Ramos (cell line): ENCODE measurements at regions not wholly inside any gene's neighbourhood (a gene's known extent, or its start where the extent isn't known, plus 50 kb on each side); places are given as distances from the start of the nearest gene placed in this dataset.
"Not testable (repeated sequence)": the region's sequence is repeated elsewhere in the genome, so short reads cannot be mapped to it uniquely, and the experiment has no call there.

ENCODE experiments used
- in situ Hi-C: fragments of 300-500 bp; cut with MboI; formaldehyde crosslinking; loops from one replicate; pipeline ENCODE4 v1.14.3; 2022; ENCODE audit warnings: low sequenced_read_pairs; ENCODE audit not compliant: unreplicated experiment

GRCh38 chr6:137682658-137683057 is 184.4 kb upstream of the TNFAIP3 start:
- in situ Hi-C loops = not testable (repeated sequence)

- in situ Hi-C loops = no loop called here
These were observed 183.1 kb upstream of the TNFAIP3 start for GRCh38 chr6:137683916-137684315.

- in situ Hi-C loops = no loop called here
These were observed 181.2 kb upstream of the TNFAIP3 start for GRCh38 chr6:137685798-137686375.

- in situ Hi-C loops = no loop called here
These were observed 179.2 kb upstream of the TNFAIP3 start for GRCh38 chr6:137687818-137688217.

- in situ Hi-C loops = no loop called here
These were observed 178.7 kb upstream of the TNFAIP3 start for GRCh38 chr6:137688230-137688971.

- in situ Hi-C loops = no loop called here
These were observed 177.7 kb upstream of the TNFAIP3 start for GRCh38 chr6:137689377-137689776.

- in situ Hi-C loops = no loop called here
These were observed 177.0 kb upstream of the TNFAIP3 start for GRCh38 chr6:137690034-137690433.

- in situ Hi-C loops = no loop called here
These were observed 176.3 kb upstream of the TNFAIP3 start for GRCh38 chr6:137690721-137691120.

- in situ Hi-C loops = no loop called here
These were observed 174.8 kb upstream of the TNFAIP3 start for GRCh38 chr6:137692308-137692707.

- in situ Hi-C loops = no loop called here
These were observed 174.3 kb upstream of the TNFAIP3 start for GRCh38 chr6:137692806-137693205.

GRCh38 chr6:137693711-137694110 is 173.3 kb upstream of the TNFAIP3 start:
- in situ Hi-C loops = no loop called here

GRCh38 chr6:137696765-137697164 is 170.3 kb upstream of the TNFAIP3 start:
- in situ Hi-C loops = no loop called here

GRCh38 chr6:137697267-137697938 is 169.7 kb upstream of the TNFAIP3 start:
- in situ Hi-C loops = no loop called here

- in situ Hi-C loops = no loop called here
These were observed 168.4 kb upstream of the TNFAIP3 start for GRCh38 chr6:137698636-137699030.

GRCh38 chr6:137699031-137699683 is 167.9 kb upstream of the TNFAIP3 start:
- in situ Hi-C loops = no loop called here

GRCh38 chr6:137700161-137700560 is 166.9 kb upstream of the TNFAIP3 start:
- in situ Hi-C loops = loop anchor here (10.0 to 25.0 kb wide), 2 partner anchors 305 to 412 kb away; partner anchors contain the start of gene PERP

GRCh38 chr6:137700751-137701477 is 166.1 kb upstream of the TNFAIP3 start:
- in situ Hi-C loops = loop anchor here (10.0 to 25.0 kb wide), 2 partner anchors 304 to 411 kb away; partner anchors contain the start of gene PERP

- in situ Hi-C loops = loop anchor here (10.0 to 25.0 kb wide), 2 partner anchors 303 to 410 kb away; partner anchors contain the start of gene PERP
These were observed 165.1 kb upstream of the TNFAIP3 start for GRCh38 chr6:137701942-137702341.

- in situ Hi-C loops = loop anchor here (10.0 to 25.0 kb wide), 2 partner anchors 302 to 409 kb away; partner anchors contain the start of gene PERP
These were observed 164.2 kb upstream of the TNFAIP3 start for GRCh38 chr6:137702791-137703424.
